Muscle layer of duodenum (tissue), 2 donors: ENCODE measurements at regions not wholly inside any gene's neighbourhood (a gene's known extent, or its start where the extent isn't known, plus 50 kb on each side); places are given as distances from the start of the nearest gene placed in this dataset.
"Not testable (repeated sequence)": the region's sequence is repeated elsewhere in the genome, so short reads cannot be mapped to it uniquely, and the experiment has no call there.

ENCODE experiments used
- H3K27ac ChIP-seq: one replicate; pipeline ENCODE4 v1.7.0; 2013; ENCODE audit warnings: mild to moderate bottlenecking, low read length
- H3K27me3 ChIP-seq: one replicate; pipeline ENCODE4 v1.7.0; 2013; ENCODE audit warnings: low read depth, mild to moderate bottlenecking, control low read depth, low read length
- H3K36me3 ChIP-seq, 2 donors: one replicate each; pipeline ENCODE4 v1.7.0; 2013; ENCODE audit warnings: low read length in 2 of 2, control low read depth in 1 of 2, mild to moderate bottlenecking in 1 of 2; ENCODE audit not compliant: insufficient read depth in 2 of 2, control insufficient read depth in 1 of 2
- H3K4me1 ChIP-seq, 2 donors: one replicate each; pipeline ENCODE4 v1.7.0; 2013; ENCODE audit warnings: low read length in 2 of 2, mild to moderate bottlenecking in 2 of 2, control low read depth in 1 of 2, moderate library complexity in 1 of 2; ENCODE audit not compliant: insufficient read depth in 2 of 2, control insufficient read depth in 1 of 2
- H3K4me3 ChIP-seq, 2 donors: one replicate each; pipeline ENCODE4 v1.7.0; 2013; ENCODE audit warnings: low read length in 2 of 2, low read depth in 1 of 2, mild to moderate bottlenecking in 1 of 2
- H3K9me3 ChIP-seq, 2 donors: one replicate each; pipeline ENCODE4 v1.7.0; 2013; ENCODE audit warnings: low read length in 2 of 2, control low read depth in 1 of 2, mild to moderate bottlenecking in 1 of 2; ENCODE audit not compliant: control insufficient read depth in 1 of 2
- donor health status: healthy.

DNA sequence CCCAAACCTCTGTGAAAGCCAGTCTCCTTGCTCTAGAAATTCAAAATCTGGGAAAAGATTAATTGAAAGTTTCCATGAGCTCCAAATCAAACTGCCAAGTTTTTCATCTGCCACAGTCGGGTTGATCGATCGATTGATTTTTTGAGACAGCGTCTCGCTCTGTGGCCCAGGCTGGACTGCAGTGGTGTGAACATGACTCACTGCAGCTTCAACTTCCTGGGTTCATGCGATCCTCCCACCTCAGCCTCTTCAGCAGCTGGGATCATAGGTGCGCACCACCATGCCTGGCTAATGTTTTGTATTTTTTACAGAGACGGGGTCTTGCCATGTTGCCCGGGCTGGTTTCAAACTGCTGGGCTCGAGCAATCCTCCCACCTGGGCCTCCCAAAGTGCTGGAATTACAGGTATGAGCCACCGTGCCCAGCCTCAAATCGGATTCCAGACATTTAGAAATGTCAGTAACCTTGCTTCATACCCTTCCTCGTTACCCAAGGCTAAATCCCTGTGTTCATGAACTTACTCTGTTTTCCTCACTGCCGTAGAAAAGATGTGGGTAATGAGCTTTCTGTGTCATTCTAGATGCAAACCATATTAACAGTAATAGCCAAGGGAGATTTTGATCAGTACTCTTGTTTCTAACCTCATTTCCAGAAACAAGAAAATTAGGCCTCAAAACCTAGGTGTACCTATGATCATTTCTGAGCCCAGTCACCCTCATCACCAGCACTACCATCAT, 105.9 kb upstream of the AKAP13 start:
- Histone ChIP-seq H3K4me3 (no peak overlapping the region), H3K4me1 (no peaks in the 10 kb centered on the region), H3K36me3 (no peaks in the 10 kb centered on the region), H3K9me3 (no peaks in the 10 kb centered on the region), H3K27ac (no peak overlapping the region), H3K27me3 (no peaks in the 10 kb centered on the region)

DNA sequence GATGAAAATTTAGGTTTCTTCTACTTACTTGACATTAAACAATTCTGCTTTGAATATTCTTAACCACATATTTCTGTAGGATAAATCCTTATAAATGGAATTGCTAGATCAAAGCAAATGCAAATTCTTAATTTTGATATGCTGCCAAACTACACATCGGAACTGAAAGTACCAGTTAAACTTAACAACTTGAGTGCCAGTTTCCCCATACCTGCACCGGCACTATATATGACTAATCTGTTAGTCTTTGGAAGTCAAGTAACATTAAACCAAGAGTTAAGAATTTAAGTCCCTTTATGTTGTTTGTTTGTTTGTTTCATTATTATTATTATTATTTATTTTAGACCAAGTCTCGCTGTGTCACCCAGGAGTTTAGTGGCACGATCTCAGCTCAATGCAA, 103.9 kb upstream of the AKAP13 start:
- Histone ChIP-seq H3K36me3 (no peaks in the 10 kb centered on the region), H3K9me3 (no peaks in the 10 kb centered on the region)

GRCh38 chr15:85276921-85277320, 103.5 kb upstream of the AKAP13 start:
- H3K9me3 ChIP-seq, result no peaks in the 10 kb centered on the region
- no peak overlapping the region for H3K27ac ChIP-seq
- no peaks in the 10 kb centered on the region for H3K27me3 ChIP-seq
- no peak overlapping the region for H3K4me3 ChIP-seq
- no peaks in the 10 kb centered on the region for H3K36me3 ChIP-seq
- no peaks in the 10 kb centered on the region for H3K4me1 ChIP-seq

More for the DNA sequence above, 103.9 kb upstream of the AKAP13 start:
- Histone ChIP-seq H3K27ac (no peak overlapping the region), H3K27me3 (no peaks in the 10 kb centered on the region), H3K4me1 (no peaks in the 10 kb centered on the region), H3K4me3 (no peak overlapping the region)

DNA sequence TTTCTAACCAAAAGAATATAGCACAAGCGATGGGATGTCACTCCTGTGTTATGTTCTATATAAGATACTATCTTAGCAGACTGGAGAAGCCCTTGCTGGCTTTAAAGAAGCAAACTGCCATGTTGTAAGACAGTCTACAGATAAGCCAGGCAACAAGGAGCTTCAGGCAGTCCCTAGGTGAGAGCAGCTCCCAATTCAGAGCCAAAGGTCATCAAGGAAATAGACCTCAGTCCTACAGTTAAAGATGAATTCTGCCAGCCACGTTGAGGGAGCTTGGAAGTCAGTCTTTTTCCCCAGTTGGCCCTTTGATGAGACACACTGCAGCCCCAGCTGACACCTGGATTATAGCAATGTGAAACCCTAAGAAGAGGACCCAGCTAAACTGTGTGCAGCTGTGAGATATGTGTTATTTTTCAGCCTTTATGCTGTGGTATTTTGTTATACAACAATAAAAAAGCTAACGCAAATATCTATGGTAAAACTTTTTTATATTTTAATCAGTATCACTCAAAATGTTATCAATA, 102.5 kb upstream of the AKAP13 start:
- Histone ChIP-seq H3K4me1 (peaks cover 0 to 5% of the 10 kb centered on the region in 2 donors), H3K4me3 (no peak overlapping the region), H3K36me3 (no peaks in the 10 kb centered on the region), H3K27me3 (no peaks in the 10 kb centered on the region), H3K9me3 (no peaks in the 10 kb centered on the region), H3K27ac (no peak overlapping the region)

DNA sequence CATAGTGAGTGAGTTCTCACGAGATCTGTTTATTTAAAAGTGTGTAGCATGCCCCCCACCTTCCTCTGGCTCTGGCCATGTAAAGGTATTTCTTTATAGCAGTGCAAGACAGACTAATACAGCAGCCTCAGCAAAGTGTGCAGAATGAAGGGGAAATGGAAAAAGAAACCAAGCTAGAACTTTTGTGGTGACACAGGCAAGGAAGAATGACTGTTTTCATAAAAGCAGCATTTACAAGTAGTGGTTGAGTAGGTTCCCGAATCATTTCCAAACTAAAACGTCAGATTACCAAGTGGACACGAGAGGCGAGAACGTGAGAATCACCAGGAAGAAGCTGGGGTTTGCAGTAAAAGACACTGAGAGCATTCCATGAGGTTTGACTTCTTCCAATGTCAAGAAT, 100.2 kb upstream of the AKAP13 start:
- H3K4me3 ChIP-seq, result no peak overlapping the region
- no peaks in the 10 kb centered on the region for H3K36me3 ChIP-seq
- peaks cover 0 to 5% of the 10 kb centered on the region in 2 donors for H3K4me1 ChIP-seq
- H3K27me3 ChIP-seq, result no peaks in the 10 kb centered on the region
- no peaks in the 10 kb centered on the region for H3K9me3 ChIP-seq
- H3K27ac ChIP-seq, result no peak overlapping the region

- H3K4me3 ChIP-seq, result no peak overlapping the region
- H3K9me3 ChIP-seq, result no peaks in the 10 kb centered on the region
- no peak overlapping the region for H3K27ac ChIP-seq
- H3K27me3 ChIP-seq, result no peaks in the 10 kb centered on the region
- peaks cover 0 to 5% of the 10 kb centered on the region in 2 donors for H3K4me1 ChIP-seq
- no peaks in the 10 kb centered on the region for H3K36me3 ChIP-seq
Observed at GRCh38 chr15:85281293-85281882, 99.0 kb upstream of the AKAP13 start.

DNA sequence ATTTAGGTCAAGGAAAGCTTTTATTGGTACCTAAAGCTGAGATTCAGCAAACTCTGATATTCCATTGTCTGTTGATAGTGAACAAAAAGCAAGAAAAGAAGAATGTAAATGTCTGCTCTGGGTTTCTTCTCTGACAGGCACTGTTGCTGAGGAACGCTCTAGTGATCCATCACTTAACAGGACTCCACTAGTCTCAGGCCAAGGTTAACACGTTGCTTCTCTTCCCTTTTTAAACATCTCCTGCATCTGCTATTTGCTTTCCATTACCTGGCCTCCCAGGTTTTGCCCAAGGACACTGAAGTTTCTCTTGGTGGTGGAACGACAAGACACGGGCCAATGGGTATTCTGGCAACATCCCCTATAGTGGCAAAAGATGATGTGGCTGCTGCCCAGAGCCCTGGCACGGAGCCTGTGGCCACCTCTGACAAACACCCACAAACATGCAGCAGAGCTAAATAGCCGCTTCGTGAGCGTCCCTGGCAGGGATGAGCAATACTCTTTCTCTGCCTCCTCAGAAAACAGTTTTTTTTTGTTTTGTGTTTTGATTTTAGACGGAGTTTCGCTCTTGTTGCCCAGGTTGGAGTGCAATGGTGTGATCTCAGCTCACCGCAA, 97.8 kb upstream of the AKAP13 start:
- no peaks in the 10 kb centered on the region for H3K9me3 ChIP-seq
- no peak overlapping the region for H3K27ac ChIP-seq
- peaks cover 0 to 5% of the 10 kb centered on the region in 2 donors for H3K4me1 ChIP-seq
- H3K4me3 ChIP-seq, result no peak overlapping the region
- H3K36me3 ChIP-seq, result no peaks in the 10 kb centered on the region
- H3K27me3 ChIP-seq, result no peaks in the 10 kb centered on the region

- H3K27me3 ChIP-seq, H3K27ac ChIP-seq, H3K4me1 ChIP-seq, H3K36me3 ChIP-seq, H3K9me3 ChIP-seq, H3K4me3 ChIP-seq: not testable (repeated sequence)
Observed at GRCh38 chr15:85283815-85284214, 96.6 kb upstream of the AKAP13 start.

DNA sequence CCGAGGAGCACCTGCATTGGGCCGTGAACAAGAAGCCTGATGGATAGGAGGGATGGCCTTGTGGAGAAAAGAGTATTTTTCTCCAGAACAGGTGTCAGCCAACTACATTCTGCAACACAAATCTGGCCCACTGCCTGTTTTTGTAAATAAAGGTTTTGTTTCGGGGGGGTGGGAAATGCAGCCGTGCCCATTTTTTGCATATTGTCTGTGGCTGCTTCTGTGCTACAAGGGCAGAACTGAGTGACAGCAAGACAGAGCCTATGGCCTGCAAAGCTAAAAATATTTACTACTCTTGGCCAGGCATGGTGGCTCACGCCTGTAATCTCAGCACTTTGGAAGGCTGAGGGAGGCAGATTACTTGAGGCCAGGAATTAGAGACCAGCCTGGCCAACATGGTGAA, 95.9 kb upstream of the AKAP13 start:
- Histone ChIP-seq H3K27ac (no peak overlapping the region), H3K4me3 (no peak overlapping the region), H3K36me3 (no peaks in the 10 kb centered on the region), H3K9me3 (no peaks in the 10 kb centered on the region), H3K27me3 (no peaks in the 10 kb centered on the region), H3K4me1 (peaks cover 0 to 5% of the 10 kb centered on the region in 2 donors)

DNA sequence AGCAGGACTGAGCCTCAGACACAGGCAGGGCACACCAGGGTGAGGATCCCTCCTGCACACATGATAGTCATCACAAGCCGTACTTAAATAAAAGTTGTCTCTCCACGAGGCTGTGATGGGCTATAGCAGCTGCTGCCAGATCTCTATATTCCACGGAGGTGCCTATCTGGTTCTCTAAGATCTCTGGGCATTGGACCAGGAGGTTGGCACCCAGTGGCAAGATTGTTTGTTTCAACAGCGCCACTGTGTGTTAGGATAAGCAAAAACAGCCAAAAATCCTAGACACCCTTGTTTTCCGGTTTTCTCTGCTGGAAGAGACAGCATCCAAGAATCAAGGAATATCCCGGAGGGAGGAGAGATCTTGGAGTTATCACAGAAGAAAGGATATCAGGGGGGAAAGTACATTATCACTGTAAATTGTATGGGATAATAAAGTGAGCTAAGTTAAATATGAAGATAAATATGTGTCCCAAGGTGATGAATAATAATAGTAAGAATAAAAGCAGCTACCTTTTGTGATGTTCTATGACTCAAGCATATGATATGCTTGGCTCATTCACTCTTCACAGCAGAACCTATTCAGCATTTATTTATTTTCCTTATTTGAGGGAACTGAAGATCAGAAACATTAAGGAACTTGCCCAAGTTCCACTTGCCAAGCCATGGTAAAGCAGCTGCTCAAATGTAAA, 90.6 kb upstream of the AKAP13 start:
- Histone ChIP-seq H3K27ac (no peak overlapping the region), H3K4me1 (no peaks in the 10 kb centered on the region), H3K9me3 (no peaks in the 10 kb centered on the region), H3K4me3 (no peak overlapping the region), H3K27me3 (no peaks in the 10 kb centered on the region), H3K36me3 (no peaks in the 10 kb centered on the region)

DNA sequence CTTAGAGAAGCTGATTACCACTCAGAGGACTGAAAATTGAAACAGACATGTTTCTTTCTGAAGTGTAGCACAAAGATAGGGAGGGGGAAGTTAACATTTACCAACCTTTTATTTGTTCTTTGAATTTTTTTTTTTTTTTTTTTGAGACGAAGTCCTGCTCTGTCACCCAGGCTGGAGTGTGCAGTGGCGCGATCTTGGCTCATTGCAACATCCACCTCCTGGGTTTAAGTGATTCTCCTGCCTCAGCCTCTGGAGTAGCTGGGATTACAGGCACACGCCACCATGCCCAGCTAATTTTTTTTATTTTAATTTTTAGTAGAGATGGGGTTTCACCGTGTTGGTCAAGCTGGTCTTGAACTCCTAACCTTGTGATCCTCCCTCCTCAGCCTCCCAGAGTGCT, 87.8 kb upstream of the AKAP13 start:
- not testable (repeated sequence) for H3K4me3 ChIP-seq, H3K36me3 ChIP-seq, H3K27me3 ChIP-seq, H3K9me3 ChIP-seq, H3K4me1 ChIP-seq, H3K27ac ChIP-seq
